ENCODE measurements at regions not wholly inside any gene's neighbourhood (a gene's known extent, or its start where the extent isn't known, plus 50 kb on each side); places are given as distances from the start of the nearest gene placed in this dataset.

GRCh38 chr5:152882621-152883020 is 477.5 kb upstream of the NMUR2 start:
- Histone ChIP-seq H2AFZ (ENCODE audit: low read depth, low read length) (no peak overlapping the region), H3K4me2 (ENCODE audit: low read length) (no peak overlapping the region), H3K9me3 (ENCODE audit: insufficient read depth, low read depth, low read length) (no peaks in the 10 kb centered on the region), H3K79me2 (ENCODE audit: insufficient read depth, low read length) (no peaks in the 10 kb centered on the region), H3K27me3 (ENCODE audit: insufficient read depth, low read length) (no peaks in the 10 kb centered on the region), H3K4me3 (ENCODE audit: insufficient read depth, low read depth, low read length) (no peak overlapping the region), H3K4me1 (ENCODE audit: insufficient read depth, low read length) (no peaks in the 10 kb centered on the region), H3K9ac (ENCODE audit: low read length) (no peak overlapping the region), H3K36me3 (ENCODE audit: insufficient read depth, low read length) (no peaks in the 10 kb centered on the region), H3K27ac (ENCODE audit: low read depth, low read length) (no peak overlapping the region), H4K20me1 (ENCODE audit: insufficient read depth, low read length) (no peaks in the 10 kb centered on the region)
- FAIRE-seq (no peak), DNase-seq (ENCODE audit: low read depth) (no peak)
- peaks cover 2% of the 10 kb centered on the region for H3K27me3 Mint-ChIP-seq (ENCODE audit: low read depth, unreplicated experiment)
- H3K27ac Mint-ChIP-seq (ENCODE audit: unreplicated experiment) = no peak overlapping the region
- H3K9me3 Mint-ChIP-seq (ENCODE audit: unreplicated experiment) = peaks cover 3% of the 10 kb centered on the region
- TF ChIP-seq, protein P1, sequence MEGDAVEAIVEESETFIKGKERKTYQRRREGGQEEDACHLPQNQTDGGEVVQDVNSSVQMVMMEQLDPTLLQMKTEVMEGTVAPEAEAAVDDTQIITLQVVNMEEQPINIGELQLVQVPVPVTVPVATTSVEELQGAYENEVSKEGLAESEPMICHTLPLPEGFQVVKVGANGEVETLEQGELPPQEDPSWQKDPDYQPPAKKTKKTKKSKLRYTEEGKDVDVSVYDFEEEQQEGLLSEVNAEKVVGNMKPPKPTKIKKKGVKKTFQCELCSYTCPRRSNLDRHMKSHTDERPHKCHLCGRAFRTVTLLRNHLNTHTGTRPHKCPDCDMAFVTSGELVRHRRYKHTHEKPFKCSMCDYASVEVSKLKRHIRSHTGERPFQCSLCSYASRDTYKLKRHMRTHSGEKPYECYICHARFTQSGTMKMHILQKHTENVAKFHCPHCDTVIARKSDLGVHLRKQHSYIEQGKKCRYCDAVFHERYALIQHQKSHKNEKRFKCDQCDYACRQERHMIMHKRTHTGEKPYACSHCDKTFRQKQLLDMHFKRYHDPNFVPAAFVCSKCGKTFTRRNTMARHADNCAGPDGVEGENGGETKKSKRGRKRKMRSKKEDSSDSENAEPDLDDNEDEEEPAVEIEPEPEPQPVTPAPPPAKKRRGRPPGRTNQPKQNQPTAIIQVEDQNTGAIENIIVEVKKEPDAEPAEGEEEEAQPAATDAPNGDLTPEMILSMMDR (IDR thresholded peaks at IDR 0.05; ENCODE audit: insufficient read depth, low read depth, low read length) = no peak
- TF ChIP-seq EZH2 (IDR thresholded peaks at IDR 0.05; ENCODE audit: insufficient read depth, low read length) = no peak
- no peaks in the 10 kb centered on the region for H3K36me3 Mint-ChIP-seq (ENCODE audit: low read depth, unreplicated experiment)
- no peak overlapping the region for H3K4me3 Mint-ChIP-seq (ENCODE audit: unreplicated experiment)
- H3K4me1 Mint-ChIP-seq (ENCODE audit: low read depth, unreplicated experiment) = no peaks in the 10 kb centered on the region

- Histone ChIP-seq H3K36me3 (ENCODE audit: insufficient read depth, low read length) (no peaks in the 10 kb centered on the region), H3K9me3 (ENCODE audit: insufficient read depth, low read depth, low read length) (no peaks in the 10 kb centered on the region), H3K9ac (ENCODE audit: low read length) (no peak overlapping the region), H2AFZ (ENCODE audit: low read depth, low read length) (no peak overlapping the region), H3K79me2 (ENCODE audit: insufficient read depth, low read length) (no peaks in the 10 kb centered on the region), H3K27ac (ENCODE audit: low read depth, low read length) (no peak overlapping the region), H3K4me1 (ENCODE audit: insufficient read depth, low read length) (no peaks in the 10 kb centered on the region), H3K4me2 (ENCODE audit: low read length) (no peak overlapping the region), H3K4me3 (ENCODE audit: insufficient read depth, low read depth, low read length) (no peak overlapping the region), H4K20me1 (ENCODE audit: insufficient read depth, low read length) (no peaks in the 10 kb centered on the region), H3K27me3 (ENCODE audit: insufficient read depth, low read length) (no peaks in the 10 kb centered on the region)
- Mint-ChIP-seq H3K4me1 (ENCODE audit: low read depth, unreplicated experiment) (no peaks in the 10 kb centered on the region), H3K27ac (ENCODE audit: unreplicated experiment) (no peak overlapping the region), H3K4me3 (ENCODE audit: unreplicated experiment) (no peak overlapping the region), H3K27me3 (ENCODE audit: low read depth, unreplicated experiment) (peaks cover 2% of the 10 kb centered on the region), H3K9me3 (ENCODE audit: unreplicated experiment) (peaks cover 2% of the 10 kb centered on the region), H3K36me3 (ENCODE audit: low read depth, unreplicated experiment) (no peaks in the 10 kb centered on the region)
- DNase-seq (ENCODE audit: low read depth) (no peak), FAIRE-seq (no peak)
- no peak for TF ChIP-seq EZH2 (IDR thresholded peaks at IDR 0.05; ENCODE audit: insufficient read depth, low read length)
- TF ChIP-seq, protein P1 (IDR thresholded peaks at IDR 0.05; ENCODE audit: insufficient read depth, low read depth, low read length) = no peak
These were observed 478.1 kb upstream of the NMUR2 start for GRCh38 chr5:152883066-152883775.

DNA sequence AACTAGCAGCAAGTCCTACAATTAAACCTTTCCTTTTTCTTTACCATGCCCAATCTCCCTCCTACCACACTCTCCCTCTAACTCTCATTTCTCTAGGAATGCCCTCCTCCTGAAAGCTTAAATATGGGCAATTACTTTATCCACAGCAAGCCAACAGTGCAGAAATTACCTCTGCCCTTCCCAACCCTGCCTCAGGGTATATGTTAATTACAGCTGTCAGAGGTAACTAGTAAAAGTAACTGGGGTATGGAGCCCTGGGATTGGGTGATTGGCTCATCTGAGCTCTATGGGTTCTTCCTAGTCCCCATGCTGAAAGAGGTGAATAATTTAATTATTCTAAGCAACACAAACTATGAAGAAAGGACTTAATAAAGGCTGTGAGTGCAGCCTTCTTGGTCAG is 478.9 kb upstream of the NMUR2 start:
- Mint-ChIP-seq H3K9me3 (ENCODE audit: unreplicated experiment) (no peaks in the 10 kb centered on the region), H3K4me1 (ENCODE audit: low read depth, unreplicated experiment) (no peaks in the 10 kb centered on the region), H3K4me3 (ENCODE audit: unreplicated experiment) (no peak overlapping the region), H3K27ac (ENCODE audit: unreplicated experiment) (no peak overlapping the region), H3K27me3 (ENCODE audit: low read depth, unreplicated experiment) (peaks cover 2% of the 10 kb centered on the region), H3K36me3 (ENCODE audit: low read depth, unreplicated experiment) (no peaks in the 10 kb centered on the region)
- Histone ChIP-seq H3K36me3 (ENCODE audit: insufficient read depth, low read length) (no peaks in the 10 kb centered on the region), H3K27ac (ENCODE audit: low read depth, low read length) (no peak overlapping the region), H2AFZ (ENCODE audit: low read depth, low read length) (no peak overlapping the region), H3K4me2 (ENCODE audit: low read length) (no peak overlapping the region), H3K79me2 (ENCODE audit: insufficient read depth, low read length) (no peaks in the 10 kb centered on the region), H3K4me1 (ENCODE audit: insufficient read depth, low read length) (no peaks in the 10 kb centered on the region), H4K20me1 (ENCODE audit: insufficient read depth, low read length) (no peaks in the 10 kb centered on the region), H3K27me3 (ENCODE audit: insufficient read depth, low read length) (no peaks in the 10 kb centered on the region), H3K9ac (ENCODE audit: low read length) (no peak overlapping the region), H3K9me3 (ENCODE audit: insufficient read depth, low read depth, low read length) (no peaks in the 10 kb centered on the region), H3K4me3 (ENCODE audit: insufficient read depth, low read depth, low read length) (no peak overlapping the region)
- TF ChIP-seq, protein P1 (IDR thresholded peaks at IDR 0.05; ENCODE audit: insufficient read depth, low read depth, low read length) = no peak
- TF ChIP-seq EZH2 (IDR thresholded peaks at IDR 0.05; ENCODE audit: insufficient read depth, low read length) = no peak
- DNase-seq (ENCODE audit: low read depth) (no peak), FAIRE-seq (no peak)

Measured in astrocyte (in vitro differentiated cells and primary cell).